ENCODE measurements at regions not wholly inside any gene's neighbourhood (a gene's known extent, or its start where the extent isn't known, plus 50 kb on each side); places are given as distances from the start of the nearest gene placed in this dataset.

- no peak overlapping the region for H3K4me3 ChIP-seq (ENCODE audit: low read depth, low read length)
- no peak overlapping the region for H4K91ac ChIP-seq (ENCODE audit: low read depth, low read length)
- no peak overlapping the region for H2AFZ ChIP-seq (ENCODE audit: insufficient read depth, low read length, poor library complexity)
- no peak overlapping the region for H3K4ac ChIP-seq (ENCODE audit: low read depth, low read length)
- H3K79me1 ChIP-seq (ENCODE audit: low read length): no peaks in the 10 kb centered on the region
- no peak overlapping the region for H2BK12ac ChIP-seq (ENCODE audit: low read length)
- H4K8ac ChIP-seq (ENCODE audit: low read depth, low read length): no peak overlapping the region
- no peak overlapping the region for H3K18ac ChIP-seq (ENCODE audit: low read length)
- H3K36me3 ChIP-seq (ENCODE audit: control insufficient read depth in 1 of 2, insufficient read depth in 2 of 2, low read length in 2 of 2): no peaks in the 10 kb centered on the region
- WGBS (ENCODE audit: extremely low coverage, insufficient coverage, insufficient read length): no CpG with 5 or more reads among the region's 4 CpGs
- H3K23ac ChIP-seq (ENCODE audit: low read length): no peak overlapping the region
- H3K4me2 ChIP-seq (ENCODE audit: low read length): no peak overlapping the region
- H3K27ac ChIP-seq (ENCODE audit: low read depth, low read length): no peak overlapping the region
- no peak overlapping the region for H2AK5ac ChIP-seq (ENCODE audit: low read length)
- no peak overlapping the region for H4K12ac ChIP-seq (ENCODE audit: low read depth, low read length)
- no peak overlapping the region for H2BK5ac ChIP-seq (ENCODE audit: low read depth, low read length, poor library complexity)
- no peaks in the 10 kb centered on the region for H3K9me3 ChIP-seq (ENCODE audit: insufficient read depth, low read depth, low read length)
- H3K27me3 ChIP-seq (ENCODE audit: insufficient read depth, low read length): no peaks in the 10 kb centered on the region
- H3K4me1 ChIP-seq (ENCODE audit: control insufficient read depth in 1 of 2, insufficient read depth in 2 of 2, low read length in 2 of 2): no peaks in the 10 kb centered on the region
- H2BK120ac ChIP-seq (ENCODE audit: insufficient read depth, low read length, poor library complexity): no peak overlapping the region
- no peak overlapping the region for H3K14ac ChIP-seq (ENCODE audit: low read length)
- H3K79me2 ChIP-seq (ENCODE audit: control insufficient read depth, insufficient read depth, low read length, poor library complexity): no peaks in the 10 kb centered on the region
- H3K9ac ChIP-seq (ENCODE audit: low read length): no peak overlapping the region
- DNase-seq: no peak
Measured at GRCh38 chr18:72114801-72115594, 429.1 kb downstream of the CBLN2 start.

- H3K4me1 ChIP-seq (ENCODE audit: control insufficient read depth in 1 of 2, insufficient read depth in 2 of 2, low read length in 2 of 2): no peaks in the 10 kb centered on the region
- H4K91ac ChIP-seq (ENCODE audit: low read depth, low read length): no peak overlapping the region
- H3K27me3 ChIP-seq (ENCODE audit: insufficient read depth, low read length): no peaks in the 10 kb centered on the region
- H3K14ac ChIP-seq (ENCODE audit: low read length): no peak overlapping the region
- no peak overlapping the region for H4K12ac ChIP-seq (ENCODE audit: low read depth, low read length)
- no peak overlapping the region for H2BK120ac ChIP-seq (ENCODE audit: insufficient read depth, low read length, poor library complexity)
- H3K18ac ChIP-seq (ENCODE audit: low read length): no peak overlapping the region
- H3K4me2 ChIP-seq (ENCODE audit: low read length): no peak overlapping the region
- H2BK5ac ChIP-seq (ENCODE audit: low read depth, low read length, poor library complexity): no peak overlapping the region
- no CpG with 5 or more reads among the region's 9 CpGs for WGBS (ENCODE audit: extremely low coverage, insufficient coverage, insufficient read length)
- H2BK12ac ChIP-seq (ENCODE audit: low read length): no peak overlapping the region
- H3K27ac ChIP-seq (ENCODE audit: low read depth, low read length): no peak overlapping the region
- H3K79me2 ChIP-seq (ENCODE audit: control insufficient read depth, insufficient read depth, low read length, poor library complexity): no peaks in the 10 kb centered on the region
- DNase-seq: no peak
- no peak overlapping the region for H3K23ac ChIP-seq (ENCODE audit: low read length)
- no peak overlapping the region for H2AFZ ChIP-seq (ENCODE audit: insufficient read depth, low read length, poor library complexity)
- no peaks in the 10 kb centered on the region for H3K9me3 ChIP-seq (ENCODE audit: insufficient read depth, low read depth, low read length)
- H3K4ac ChIP-seq (ENCODE audit: low read depth, low read length): no peak overlapping the region
- no peaks in the 10 kb centered on the region for H3K79me1 ChIP-seq (ENCODE audit: low read length)
- H2AK5ac ChIP-seq (ENCODE audit: low read length): no peak overlapping the region
- no peak overlapping the region for H3K9ac ChIP-seq (ENCODE audit: low read length)
- H3K36me3 ChIP-seq (ENCODE audit: control insufficient read depth in 1 of 2, insufficient read depth in 2 of 2, low read length in 2 of 2): no peaks in the 10 kb centered on the region
- no peak overlapping the region for H4K8ac ChIP-seq (ENCODE audit: low read depth, low read length)
- H3K4me3 ChIP-seq (ENCODE audit: low read depth, low read length): no peak overlapping the region
Measured at GRCh38 chr18:72107647-72108383, 436.3 kb downstream of the CBLN2 start.

GRCh38 chr18:72104851-72105250, 439.3 kb downstream of the CBLN2 start:
- no peak overlapping the region for H3K4ac ChIP-seq (ENCODE audit: low read depth, low read length)
- DNase-seq: no peak
- no peak overlapping the region for H2BK12ac ChIP-seq (ENCODE audit: low read length)
- no CpG with 5 or more reads among the region's 4 CpGs for WGBS (ENCODE audit: extremely low coverage, insufficient coverage, insufficient read length)
- no peak overlapping the region for H4K12ac ChIP-seq (ENCODE audit: low read depth, low read length)
- H2BK120ac ChIP-seq (ENCODE audit: insufficient read depth, low read length, poor library complexity): no peak overlapping the region
- H3K4me2 ChIP-seq (ENCODE audit: low read length): no peak overlapping the region
- no peak overlapping the region for H3K23ac ChIP-seq (ENCODE audit: low read length)
- no peak overlapping the region for H3K9ac ChIP-seq (ENCODE audit: low read length)
- no peak overlapping the region for H4K91ac ChIP-seq (ENCODE audit: low read depth, low read length)
- no peak overlapping the region for H3K18ac ChIP-seq (ENCODE audit: low read length)
- no peak overlapping the region for H2AK5ac ChIP-seq (ENCODE audit: low read length)
- no peaks in the 10 kb centered on the region for H3K79me1 ChIP-seq (ENCODE audit: low read length)
- no peak overlapping the region for H3K4me3 ChIP-seq (ENCODE audit: low read depth, low read length)
- H3K36me3 ChIP-seq (ENCODE audit: control insufficient read depth in 1 of 2, insufficient read depth in 2 of 2, low read length in 2 of 2): no peaks in the 10 kb centered on the region
- H2AFZ ChIP-seq (ENCODE audit: insufficient read depth, low read length, poor library complexity): no peak overlapping the region
- H4K8ac ChIP-seq (ENCODE audit: low read depth, low read length): no peak overlapping the region
- H3K27ac ChIP-seq (ENCODE audit: low read depth, low read length): no peak overlapping the region
- H3K27me3 ChIP-seq (ENCODE audit: insufficient read depth, low read length): no peaks in the 10 kb centered on the region
- H3K4me1 ChIP-seq (ENCODE audit: control insufficient read depth in 1 of 2, insufficient read depth in 2 of 2, low read length in 2 of 2): no peaks in the 10 kb centered on the region
- no peaks in the 10 kb centered on the region for H3K79me2 ChIP-seq (ENCODE audit: control insufficient read depth, insufficient read depth, low read length, poor library complexity)
- H3K9me3 ChIP-seq (ENCODE audit: insufficient read depth, low read depth, low read length): peaks cover 1% of the 10 kb centered on the region
- H2BK5ac ChIP-seq (ENCODE audit: low read depth, low read length, poor library complexity): no peak overlapping the region
- no peak overlapping the region for H3K14ac ChIP-seq (ENCODE audit: low read length)

- no peak overlapping the region for H4K12ac ChIP-seq (ENCODE audit: low read depth, low read length)
- no peaks in the 10 kb centered on the region for H3K79me2 ChIP-seq (ENCODE audit: control insufficient read depth, insufficient read depth, low read length, poor library complexity)
- WGBS (ENCODE audit: extremely low coverage, insufficient coverage, insufficient read length): no CpG with 5 or more reads among the region's 2 CpGs
Measured at GRCh38 chr18:72102412-72102811, 441.7 kb downstream of the CBLN2 start.

More at GRCh38 chr18:72102412-72102811, 441.7 kb downstream of the CBLN2 start:
- DNase-seq: no peak
- H3K18ac ChIP-seq (ENCODE audit: low read length): no peak overlapping the region
- no peak overlapping the region for H2BK12ac ChIP-seq (ENCODE audit: low read length)
- H3K4ac ChIP-seq (ENCODE audit: low read depth, low read length): no peak overlapping the region
- H3K36me3 ChIP-seq (ENCODE audit: control insufficient read depth in 1 of 2, insufficient read depth in 2 of 2, low read length in 2 of 2): no peaks in the 10 kb centered on the region
- H3K9me3 ChIP-seq (ENCODE audit: insufficient read depth, low read depth, low read length): peaks cover 1% of the 10 kb centered on the region
- no peak overlapping the region for H3K27ac ChIP-seq (ENCODE audit: low read depth, low read length)
- no peak overlapping the region for H2AFZ ChIP-seq (ENCODE audit: insufficient read depth, low read length, poor library complexity)
- H3K4me2 ChIP-seq (ENCODE audit: low read length): no peak overlapping the region
- no peaks in the 10 kb centered on the region for H3K79me1 ChIP-seq (ENCODE audit: low read length)
- H3K14ac ChIP-seq (ENCODE audit: low read length): no peak overlapping the region
- no peak overlapping the region for H2AK5ac ChIP-seq (ENCODE audit: low read length)
- no peak overlapping the region for H3K23ac ChIP-seq (ENCODE audit: low read length)
- no peak overlapping the region for H2BK120ac ChIP-seq (ENCODE audit: insufficient read depth, low read length, poor library complexity)
- H3K4me3 ChIP-seq (ENCODE audit: low read depth, low read length): no peak overlapping the region
- H4K8ac ChIP-seq (ENCODE audit: low read depth, low read length): no peak overlapping the region
- no peak overlapping the region for H2BK5ac ChIP-seq (ENCODE audit: low read depth, low read length, poor library complexity)
- H3K4me1 ChIP-seq (ENCODE audit: control insufficient read depth in 1 of 2, insufficient read depth in 2 of 2, low read length in 2 of 2): no peaks in the 10 kb centered on the region
- H4K91ac ChIP-seq (ENCODE audit: low read depth, low read length): no peak overlapping the region
- no peaks in the 10 kb centered on the region for H3K27me3 ChIP-seq (ENCODE audit: insufficient read depth, low read length)
- H3K9ac ChIP-seq (ENCODE audit: low read length): no peak overlapping the region
